Mesenchymal stem cell (in vitro differentiated cells and primary cell): ENCODE measurements at regions not wholly inside any gene's neighbourhood (a gene's known extent, or its start where the extent isn't known, plus 50 kb on each side); places are given as distances from the start of the nearest gene placed in this dataset.

ENCODE experiments used
- DNase-seq: peaks from one replicate; pipeline ENCODE4 v3.0.0-alpha.2; 2013
- H2AFZ ChIP-seq: one replicate; pipeline ENCODE4 v1.6.1; 2013; ENCODE audit warnings: low read depth, mild to moderate bottlenecking, control low read depth, inconsistent platforms, low read length, moderate library complexity
- H2AK5ac ChIP-seq: 2 replicates; pipeline ENCODE4 v1.6.1; 2013; ENCODE audit warnings: low read length, moderate library complexity, mild to moderate bottlenecking, inconsistent platforms; ENCODE audit not compliant: severe bottlenecking
- H2BK120ac ChIP-seq: one replicate; pipeline ENCODE4 v1.6.1; 2013; ENCODE audit warnings: low read depth, mild to moderate bottlenecking, inconsistent platforms, low read length, moderate library complexity
- H2BK12ac ChIP-seq, 2 experiments: one replicate each; pipeline ENCODE4 v1.6.1; 2013; ENCODE audit warnings: inconsistent platforms in 2 of 2, low read length in 2 of 2, mild to moderate bottlenecking in 2 of 2, moderate library complexity in 2 of 2, control low read depth in 1 of 2
- H2BK15ac ChIP-seq: one replicate; pipeline ENCODE4 v1.6.1; 2013; ENCODE audit warnings: mild to moderate bottlenecking, low read depth, inconsistent platforms; ENCODE audit not compliant: poor library complexity, severe bottlenecking
- H2BK5ac ChIP-seq: 2 replicates; pipeline ENCODE4 v1.6.1; 2013; ENCODE audit warnings: low read depth, mild to moderate bottlenecking, low read length, control low read depth, inconsistent platforms; ENCODE audit not compliant: poor library complexity, severe bottlenecking
- H3K14ac ChIP-seq, 2 experiments: one replicate each; pipeline ENCODE4 v1.6.1; 2013; ENCODE audit warnings: inconsistent platforms in 2 of 2, low read length in 2 of 2, control low read depth in 1 of 2, mild to moderate bottlenecking in 1 of 2, moderate library complexity in 1 of 2
- H3K18ac ChIP-seq, 2 experiments: one replicate each; pipeline ENCODE4 v1.6.1; 2013; ENCODE audit warnings: inconsistent platforms in 2 of 2, low read length in 2 of 2, control low read depth in 1 of 2, low read depth in 1 of 2, mild to moderate bottlenecking in 1 of 2
- H3K23ac ChIP-seq, 2 experiments: one replicate each; pipeline ENCODE4 v1.6.1; 2013; ENCODE audit warnings: inconsistent platforms in 2 of 2, low read length in 2 of 2, mild to moderate bottlenecking in 2 of 2, moderate library complexity in 2 of 2, control low read depth in 1 of 2
- H3K27ac ChIP-seq: 2 replicates; pipeline ENCODE4 v1.5.1; 2013; ENCODE audit warnings: mild to moderate bottlenecking, moderate library complexity, low read length, control low read depth, inconsistent platforms; ENCODE audit not compliant: poor library complexity, severe bottlenecking
- H3K27me3 ChIP-seq, 2 experiments: 2 replicates each; pipeline versions ENCODE4 v1.6.1 to v1.7.0; 2013; ENCODE audit warnings: low read length in 2 of 2, mild to moderate bottlenecking in 2 of 2, moderate library complexity in 2 of 2, control low read depth in 1 of 2, inconsistent platforms in 1 of 2; ENCODE audit not compliant: control insufficient read depth in 1 of 2, insufficient read depth in 1 of 2
- H3K36me3 ChIP-seq, 2 experiments: 2 replicates each; pipeline versions ENCODE4 v1.6.1 to v1.7.0; 2013; ENCODE audit warnings: low read length in 2 of 2, control low read depth in 1 of 2, inconsistent platforms in 1 of 2, low read depth in 1 of 2, mild to moderate bottlenecking in 1 of 2; ENCODE audit not compliant: insufficient read depth in 2 of 2, control insufficient read depth in 1 of 2
- H3K4ac ChIP-seq, 2 experiments: one replicate each; pipeline ENCODE4 v1.6.1; 2013; ENCODE audit warnings: inconsistent platforms in 2 of 2, low read length in 2 of 2, mild to moderate bottlenecking in 2 of 2, moderate library complexity in 2 of 2, control low read depth in 1 of 2, low read depth in 1 of 2
- H3K4me1 ChIP-seq: 2 replicates; pipeline ENCODE4 v1.6.1; 2013; ENCODE audit warnings: low read depth, low read length, control low read depth; ENCODE audit not compliant: control insufficient read depth, insufficient read depth
- H3K4me2 ChIP-seq: 2 replicates; pipeline ENCODE4 v1.6.1; 2013; ENCODE audit warnings: low read length, mild to moderate bottlenecking, inconsistent platforms; ENCODE audit not compliant: poor library complexity, severe bottlenecking
- H3K4me3 ChIP-seq, 2 experiments: 2 replicates each; pipeline versions ENCODE4 v1.5.1 to v1.7.0; 2013; ENCODE audit warnings: low read length in 2 of 2, mild to moderate bottlenecking in 2 of 2, control low read depth in 1 of 2, low read depth in 1 of 2; ENCODE audit not compliant: insufficient read depth in 1 of 2
- H3K79me1 ChIP-seq: replicated peaks from 2 replicates; pipeline ENCODE4 v1.6.1; 2013; ENCODE audit warnings: mild to moderate bottlenecking, control low read depth, low read length, inconsistent platforms; ENCODE audit not compliant: poor library complexity, severe bottlenecking
- H3K9ac ChIP-seq: 2 replicates; pipeline ENCODE4 v1.7.0; 2013; ENCODE audit warnings: mild to moderate bottlenecking, low read length, moderate library complexity
- H3K9me3 ChIP-seq: 2 replicates; pipeline ENCODE4 v1.7.0; 2013; ENCODE audit warnings: mild to moderate bottlenecking, low read length; ENCODE audit not compliant: control insufficient read depth
- H4K8ac ChIP-seq: one replicate; pipeline ENCODE4 v1.6.1; 2013; ENCODE audit warnings: inconsistent platforms, mild to moderate bottlenecking, low read length, moderate library complexity
- H4K91ac ChIP-seq: one replicate; pipeline ENCODE4 v1.6.1; 2013; ENCODE audit warnings: mild to moderate bottlenecking, low read length, inconsistent platforms
- WGBS: methylation state at CpG from one replicate; pipeline ENCODE4 v1.1.7; 2013; ENCODE audit warnings: mixed read lengths; 5-methylcytosine and 5-hydroxymethylcytosine counted together

DNA sequence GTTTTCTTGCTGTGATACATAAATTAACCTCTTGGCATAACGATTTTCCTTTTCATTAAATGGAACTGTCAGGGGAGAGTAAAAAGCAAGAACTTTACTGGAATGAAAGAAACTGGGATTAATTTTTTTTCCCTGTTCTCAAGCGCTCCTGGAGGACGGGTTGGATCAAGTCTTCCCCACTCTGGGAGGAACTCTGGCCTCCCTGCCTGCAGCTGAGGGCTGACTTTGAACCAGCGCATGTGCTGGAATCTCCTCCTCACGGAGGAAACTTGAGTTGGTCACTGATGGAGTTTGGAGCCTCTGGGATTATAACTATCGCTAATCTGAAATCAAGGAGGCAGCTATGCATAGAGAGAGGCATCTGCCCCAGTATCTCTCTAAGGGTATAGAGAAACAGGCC lies 406.4 kb upstream of the TMEM132C start:
- Histone ChIP-seq H3K9ac (no peak overlapping the region), H2AK5ac (no peak overlapping the region), H3K4ac (no peak overlapping the region), H3K27me3 (no peaks in the 10 kb centered on the region), H3K79me1 (no peaks in the 10 kb centered on the region), H2AFZ (no peak overlapping the region), H2BK12ac (no peak overlapping the region), H3K18ac (no peak overlapping the region), H4K8ac (no peak overlapping the region), H3K23ac (no peak overlapping the region), H3K36me3 (no peaks in the 10 kb centered on the region), H3K14ac (no peak overlapping the region), H3K27ac (no peak overlapping the region), H3K4me1 (no peaks in the 10 kb centered on the region), H3K4me3 (no peak overlapping the region), H4K91ac (no peak overlapping the region), H3K4me2 (no peak overlapping the region), H3K9me3 (peaks cover 3% of the 10 kb centered on the region), H2BK5ac (no peak overlapping the region), H2BK15ac (no peak overlapping the region), H2BK120ac (no peak overlapping the region)
- WGBS: 75% methylated on average over 6 of the region's 6 CpGs
- no peak for DNase-seq

GRCh38 chr12:127861406-127861805 lies 405.6 kb upstream of the TMEM132C start:
- H3K79me1 ChIP-seq: no peaks in the 10 kb centered on the region

GRCh38 chr12:127873306-127873705 lies 393.7 kb upstream of the TMEM132C start:
- Histone ChIP-seq H3K14ac (no peak overlapping the region), H2BK5ac (no peak overlapping the region), H2AK5ac (no peak overlapping the region), H4K91ac (no peak overlapping the region), H3K79me1 (no peaks in the 10 kb centered on the region), H2BK12ac (no peak overlapping the region), H3K4me1 (no peaks in the 10 kb centered on the region), H4K8ac (no peak overlapping the region), H2AFZ (no peak overlapping the region), H3K4me2 (no peak overlapping the region), H3K4me3 (no peak overlapping the region), H3K36me3 (no peaks in the 10 kb centered on the region), H2BK120ac (no peak overlapping the region), H3K27ac (no peak overlapping the region), H3K9me3 (no peaks in the 10 kb centered on the region), H3K9ac (no peak overlapping the region), H3K4ac (no peak overlapping the region), H3K23ac (no peak overlapping the region), H3K18ac (no peak overlapping the region), H3K27me3 (no peaks in the 10 kb centered on the region), H2BK15ac (no peak overlapping the region)
- WGBS: no CpG with 5 or more reads among the region's 2 CpGs
- no peak for DNase-seq

More at GRCh38 chr12:127861406-127861805, 405.6 kb upstream of the TMEM132C start:
- Histone ChIP-seq H3K4me2 (no peak overlapping the region), H2BK120ac (no peak overlapping the region), H2BK15ac (no peak overlapping the region), H3K18ac (no peak overlapping the region), H2AFZ (no peak overlapping the region), H3K14ac (no peak overlapping the region), H4K8ac (no peak overlapping the region), H2BK5ac (no peak overlapping the region), H3K4ac (no peak overlapping the region), H2AK5ac (no peak overlapping the region), H3K36me3 (no peaks in the 10 kb centered on the region), H2BK12ac (no peak overlapping the region), H4K91ac (no peak overlapping the region), H3K23ac (no peak overlapping the region), H3K9me3 (peaks cover 3% of the 10 kb centered on the region), H3K9ac (no peak overlapping the region), H3K4me3 (no peak overlapping the region), H3K27ac (no peak overlapping the region), H3K27me3 (no peaks in the 10 kb centered on the region), H3K4me1 (no peaks in the 10 kb centered on the region)
- no peak for DNase-seq
- WGBS: 62% methylated on average over 3 of the region's 3 CpGs

GRCh38 chr12:127881371-127882140 lies 385.4 kb upstream of the TMEM132C start:
- H2BK12ac ChIP-seq: no peak overlapping the region
- H3K27me3 ChIP-seq: no peaks in the 10 kb centered on the region
- no peaks in the 10 kb centered on the region for H3K9me3 ChIP-seq
- H3K79me1 ChIP-seq: no peaks in the 10 kb centered on the region
- no peak overlapping the region for H2BK120ac ChIP-seq
- no peak overlapping the region for H3K4ac ChIP-seq
- no peak overlapping the region for H2BK5ac ChIP-seq
- H3K36me3 ChIP-seq: no peaks in the 10 kb centered on the region
- no peak overlapping the region for H2AFZ ChIP-seq
- no peak overlapping the region for H2BK15ac ChIP-seq
- H3K4me3 ChIP-seq: no peak overlapping the region
- no peaks in the 10 kb centered on the region for H3K4me1 ChIP-seq
- no peak overlapping the region for H3K18ac ChIP-seq
- H3K9ac ChIP-seq: no peak overlapping the region
- H4K8ac ChIP-seq: no peak overlapping the region
- no peak overlapping the region for H4K91ac ChIP-seq
- H3K4me2 ChIP-seq: no peak overlapping the region
- H3K27ac ChIP-seq: no peak overlapping the region
- WGBS: 64% methylated on average over 3 of the region's 3 CpGs
- no peak for DNase-seq
- H3K14ac ChIP-seq: no peak overlapping the region
- H2AK5ac ChIP-seq: no peak overlapping the region
- H3K23ac ChIP-seq: no peak overlapping the region
